ENCODE measurements at regions not wholly inside any gene's neighbourhood (a gene's known extent, or its start where the extent isn't known, plus 50 kb on each side); places are given as distances from the start of the nearest gene placed in this dataset.

GRCh38 chr12:127690161-127690560, 576.8 kb upstream of the TMEM132C start:
- DNase-seq, result no peak

- no peak for DNase-seq
Measured at GRCh38 chr12:127696963-127697362, 570.0 kb upstream of the TMEM132C start.

GRCh38 chr12:127703026-127703425, 563.9 kb upstream of the TMEM132C start:
- no peak for DNase-seq

GRCh38 chr12:127711108-127711507, 555.9 kb upstream of the TMEM132C start:
- DNase-seq, result no peak

- no peak for DNase-seq
Measured at GRCh38 chr12:127712561-127712960, 554.4 kb upstream of the TMEM132C start.

GRCh38 chr12:127716166-127716565, 550.8 kb upstream of the TMEM132C start:
- DNase-seq, result no peak

- DNase-seq, result no peak
Measured at GRCh38 chr12:127717278-127717677, 549.7 kb upstream of the TMEM132C start.

- no peak for DNase-seq
Measured at GRCh38 chr12:127720334-127720733, 546.6 kb upstream of the TMEM132C start.

GRCh38 chr12:127722611-127723010, 544.4 kb upstream of the TMEM132C start:
- DNase-seq, result no peak

- no peak for DNase-seq
Measured at GRCh38 chr12:127723251-127723650, 543.7 kb upstream of the TMEM132C start.

GRCh38 chr12:127726671-127727315, 540.2 kb upstream of the TMEM132C start:
- DNase-seq, result no peak

- no peak for DNase-seq
Measured at GRCh38 chr12:127728285-127728684, 538.7 kb upstream of the TMEM132C start.

GRCh38 chr12:127728729-127729128, 538.2 kb upstream of the TMEM132C start:
- DNase-seq, result no peak

- no peak for DNase-seq
Measured at GRCh38 chr12:127729381-127729780, 537.6 kb upstream of the TMEM132C start.

- DNase-seq, result no peak
Measured at GRCh38 chr12:127731657-127732056, 535.3 kb upstream of the TMEM132C start.

- no peak for DNase-seq
Measured at GRCh38 chr12:127742231-127742630, 524.7 kb upstream of the TMEM132C start.

- DNase-seq, result no peak
Measured at GRCh38 chr12:127745469-127746212, 521.3 kb upstream of the TMEM132C start.

- DNase-seq, result no peak
Measured at GRCh38 chr12:127749416-127749815, 517.6 kb upstream of the TMEM132C start.

- DNase-seq, result no peak
Measured at GRCh38 chr12:127750076-127750840, 516.7 kb upstream of the TMEM132C start.

GRCh38 chr12:127752802-127753201, 514.2 kb upstream of the TMEM132C start:
- DNase-seq, result no peak

GRCh38 chr12:127760357-127760756, 506.6 kb upstream of the TMEM132C start:
- no peak for DNase-seq

GRCh38 chr12:127760996-127761395, 506.0 kb upstream of the TMEM132C start:
- DNase-seq, result no peak

GRCh38 chr12:127761880-127762279, 505.1 kb upstream of the TMEM132C start:
- no peak for DNase-seq

GRCh38 chr12:127767656-127768055, 499.3 kb upstream of the TMEM132C start:
- no peak for DNase-seq
